ENCODE measurements at regions not wholly inside any gene's neighbourhood (a gene's known extent, or its start where the extent isn't known, plus 50 kb on each side); places are given as distances from the start of the nearest gene placed in this dataset.
A peak's percentile ranks its signal among the peaks of the same experiment; 100 is the strongest.
"Not testable (repeated sequence)": the region's sequence is repeated elsewhere in the genome, so short reads cannot be mapped to it uniquely, and the experiment has no call there.

GRCh38 chr17:31721291-31722025, 137.6 kb downstream of the COPRS start:
- DNase-seq (ENCODE audit: low read depth in 4 of 4, low spot score in 3 of 4): no peak

- not testable (repeated sequence) for DNase-seq (ENCODE audit: low read depth in 4 of 4, low spot score in 3 of 4)
These were observed 141.8 kb downstream of the COPRS start for GRCh38 chr17:31717251-31717650.

- no peak for DNase-seq (ENCODE audit: low read depth in 4 of 4, low spot score in 3 of 4)
These were observed 143.6 kb downstream of the COPRS start for GRCh38 chr17:31715446-31715845.

DNA sequence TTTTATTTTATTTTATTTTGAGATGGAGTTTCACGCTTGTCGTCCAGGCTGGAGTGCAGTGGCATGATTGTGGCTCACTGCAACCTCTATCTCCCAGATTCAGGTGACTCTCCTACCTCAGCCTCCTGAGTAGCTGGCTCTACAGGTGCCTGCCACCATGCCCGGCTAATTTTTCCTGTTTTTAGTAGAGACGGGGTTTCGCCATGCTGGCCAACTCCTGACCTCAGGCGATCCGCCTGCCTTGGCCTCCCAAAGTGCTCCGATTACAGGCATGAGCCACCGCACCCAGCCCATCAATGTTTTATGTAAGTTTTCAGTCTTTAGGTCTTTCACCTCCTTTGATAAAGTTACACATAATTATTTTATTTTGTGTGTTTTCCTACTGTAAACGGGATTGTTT, 154.6 kb downstream of the COPRS start:
- DNase-seq (ENCODE audit: low read depth in 4 of 4, low spot score in 3 of 4): no peak

- DNase-seq (ENCODE audit: low read depth in 4 of 4, low spot score in 3 of 4): no peak
These were observed 157.0 kb downstream of the COPRS start for GRCh38 chr17:31702041-31702440.

DNA sequence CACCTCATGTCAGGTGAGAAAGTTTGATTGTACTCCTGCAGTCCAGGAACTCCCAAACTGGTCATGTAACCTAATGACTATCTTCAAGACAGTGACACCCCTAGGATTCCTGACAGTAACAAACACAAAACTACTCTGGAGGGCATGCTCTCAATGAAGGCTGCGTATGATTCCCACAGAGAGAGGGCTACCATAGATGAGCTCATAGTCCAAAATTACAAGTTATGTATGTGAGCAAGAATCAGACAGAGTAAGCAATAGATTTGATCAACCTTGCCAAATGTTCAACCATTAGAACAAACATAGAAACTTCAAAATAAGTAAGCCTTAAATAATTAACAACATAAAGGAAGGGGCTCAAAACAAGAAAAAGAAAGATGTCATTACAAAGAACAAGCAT, 158.1 kb downstream of the COPRS start:
- DNase-seq (ENCODE audit: low read depth in 4 of 4, low spot score in 3 of 4): no peak

DNA sequence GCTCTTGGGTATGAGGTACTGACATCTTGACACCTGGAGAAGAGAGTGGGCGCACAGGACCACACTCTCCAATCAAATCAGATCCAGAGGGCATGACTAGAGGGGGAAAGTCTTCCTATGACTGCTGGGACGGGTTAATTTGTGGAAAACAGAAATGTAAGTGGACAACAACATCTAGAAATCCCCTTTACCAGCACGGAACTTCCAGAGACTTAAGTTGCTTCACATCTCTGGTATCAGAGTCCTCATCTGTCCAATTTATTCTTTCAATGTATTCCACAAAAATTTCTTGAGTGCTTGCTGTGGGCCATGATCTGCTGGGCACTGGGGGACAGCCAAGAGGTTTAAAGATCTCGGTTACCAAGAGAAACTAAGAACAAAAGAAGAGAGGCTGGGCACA, 159.2 kb downstream of the COPRS start:
- DNase-seq (ENCODE audit: low read depth in 4 of 4, low spot score in 3 of 4): no peak

DNA sequence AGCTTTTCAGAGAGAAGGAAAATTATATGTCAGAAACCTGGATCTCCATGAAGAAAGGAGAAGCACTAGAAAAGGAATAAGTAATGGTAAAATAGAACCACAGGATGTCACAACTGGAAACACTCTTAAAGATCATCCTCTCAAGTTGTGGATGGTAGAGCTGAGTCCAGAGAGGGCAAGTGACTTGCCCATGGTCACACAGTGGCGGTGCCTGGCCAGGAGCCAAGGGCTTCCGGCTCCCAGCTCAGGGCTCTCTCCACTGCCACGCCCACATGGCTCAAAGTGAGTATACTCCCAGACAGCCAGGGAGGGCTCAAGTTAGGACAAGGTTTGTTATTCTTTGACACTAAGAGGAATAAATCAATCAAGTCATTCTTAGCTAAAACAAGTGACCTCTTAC, 159.8 kb downstream of the COPRS start:
- DNase-seq (ENCODE audit: low read depth in 4 of 4, low spot score in 3 of 4): no peak

DNA sequence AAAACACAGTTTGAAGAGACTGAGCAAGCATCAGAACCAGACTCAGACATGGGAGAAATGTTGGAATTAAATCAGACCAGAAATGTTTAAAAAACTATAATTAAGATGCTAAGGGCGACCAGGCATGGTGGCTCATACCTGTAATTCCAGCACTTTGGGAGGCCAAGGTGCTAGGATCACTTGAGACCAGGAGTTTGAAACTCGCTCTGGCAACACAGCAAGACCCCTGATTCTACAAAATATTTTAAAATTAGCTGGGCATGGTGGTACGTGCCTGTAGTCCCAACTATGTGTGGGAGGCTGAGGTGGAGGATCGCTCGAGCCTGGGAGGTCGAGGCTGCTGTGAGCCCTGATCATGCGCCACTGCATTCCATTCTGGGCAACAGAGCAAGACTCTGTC, 160.3 kb downstream of the COPRS start:
- DNase-seq (ENCODE audit: low read depth in 4 of 4, low spot score in 3 of 4): no peak

DNA sequence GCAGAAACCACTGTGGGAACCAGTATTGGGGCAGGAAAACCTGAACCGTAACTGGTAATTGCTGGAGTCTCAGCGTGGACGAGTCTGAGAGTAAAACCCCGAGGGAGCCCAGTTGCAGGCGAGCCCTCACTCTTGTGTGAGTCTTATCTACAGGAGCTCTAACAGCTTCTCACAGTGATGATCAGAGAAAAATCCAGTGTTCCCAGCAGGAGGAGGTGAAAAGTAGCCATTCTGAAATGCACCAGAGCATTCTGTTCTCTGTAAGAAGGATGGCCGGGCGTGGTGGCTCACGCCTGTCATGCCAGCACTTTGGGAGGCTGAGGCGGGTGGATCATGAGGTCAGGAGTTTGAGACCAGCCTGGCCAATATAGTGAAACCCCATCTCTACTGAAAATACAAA, 161.2 kb downstream of the COPRS start:
- DNase-seq (ENCODE audit: low read depth in 4 of 4, low spot score in 3 of 4): no peak

GRCh38 chr17:31696703-31697325, 162.2 kb downstream of the COPRS start:
- DNase-seq (ENCODE audit: low read depth in 4 of 4, low spot score in 3 of 4): no peak

- DNase-seq (ENCODE audit: low read depth in 4 of 4, low spot score in 3 of 4): peak; percentile 25 to 38 (median 27)
These were observed 162.9 kb downstream of the COPRS start for GRCh38 chr17:31696184-31696602.

DNA sequence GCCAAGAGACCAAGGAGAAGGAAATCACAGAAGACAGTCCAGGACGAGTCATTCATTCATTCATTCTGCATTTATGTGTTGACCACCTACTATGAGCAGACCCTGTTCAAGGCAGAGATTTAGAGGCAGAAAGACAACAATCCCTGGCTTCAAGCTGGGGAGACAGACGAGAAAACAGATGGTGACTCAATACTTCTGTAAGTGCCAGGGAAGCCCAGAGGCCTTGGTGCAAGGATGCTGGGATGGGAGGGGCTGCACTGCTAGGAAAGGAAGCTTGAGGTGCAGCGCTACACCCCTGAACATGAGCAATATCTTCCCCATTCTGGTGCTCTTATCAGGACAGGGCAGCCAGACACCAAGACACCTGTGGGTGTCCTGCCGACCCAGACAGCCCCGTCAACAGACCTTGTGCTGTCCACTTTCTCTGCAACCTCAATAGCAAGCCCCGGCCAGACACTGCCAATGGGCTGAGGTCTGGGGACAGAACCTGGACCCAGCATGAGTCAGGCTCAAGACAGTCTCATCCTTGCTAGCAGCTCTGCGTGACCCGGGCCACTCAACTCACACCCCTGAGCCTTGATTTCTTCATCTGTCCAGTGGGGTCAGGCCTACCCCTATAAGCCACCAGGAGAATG, 163.5 kb downstream of the COPRS start:
- DNase-seq (ENCODE audit: low read depth in 4 of 4, low spot score in 3 of 4): no peak

DNA sequence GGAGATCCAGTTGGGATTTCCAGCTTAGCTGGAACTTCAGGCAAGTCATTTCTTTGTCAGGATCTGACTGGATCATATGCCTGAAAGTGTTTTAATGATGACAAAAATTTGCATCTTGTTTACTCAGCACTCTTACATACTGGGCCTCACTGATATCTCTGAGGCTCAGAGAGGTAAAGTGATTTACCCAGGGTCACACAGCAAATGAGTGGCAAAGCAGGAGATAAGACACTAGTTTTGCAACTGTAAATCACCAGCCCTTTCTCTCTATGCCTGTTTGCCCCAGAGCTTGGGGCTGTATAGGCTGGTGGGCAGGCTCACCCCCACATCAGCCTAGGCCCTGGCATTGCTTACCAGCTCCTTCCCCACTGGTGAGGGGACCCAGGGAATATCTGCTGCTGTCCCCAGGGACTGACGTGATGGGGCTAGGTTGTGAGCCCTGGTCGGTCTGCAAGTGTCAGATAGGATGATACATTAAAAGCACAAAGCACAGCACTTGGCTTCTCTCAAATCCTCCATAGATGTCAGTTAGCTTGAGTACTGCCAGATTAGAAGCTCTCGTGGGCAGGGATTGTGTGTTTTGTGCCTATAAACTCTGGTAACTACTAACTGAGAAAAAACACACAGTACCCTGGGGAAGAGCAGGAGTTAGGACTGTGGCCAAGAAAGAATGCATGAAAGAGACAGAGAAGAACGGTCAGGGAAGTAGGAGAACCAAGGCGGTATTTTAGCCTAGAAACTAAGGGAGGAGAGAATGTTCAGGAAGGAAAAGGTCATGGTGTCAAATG, 165.4 kb downstream of the COPRS start:
- no peak for DNase-seq (ENCODE audit: low read depth in 4 of 4, low spot score in 3 of 4)

DNA sequence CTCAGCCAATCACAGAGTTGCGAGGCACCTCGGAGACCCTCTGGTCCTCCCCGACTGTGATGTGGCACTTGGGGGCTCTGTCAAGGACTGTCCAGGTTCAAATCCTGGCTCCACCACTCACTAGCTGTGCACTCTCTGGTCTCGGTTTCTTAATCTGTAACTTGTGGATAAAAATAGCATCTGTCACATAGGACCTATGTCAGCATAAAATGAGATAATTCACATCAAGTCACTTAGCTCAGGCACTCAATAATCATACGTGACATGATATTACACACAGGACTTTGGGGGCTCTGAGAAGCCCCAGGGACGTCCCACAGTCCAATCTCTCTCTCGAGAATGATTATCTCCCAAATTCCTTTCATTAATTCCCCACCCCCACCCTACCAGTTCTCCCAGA, 166.4 kb downstream of the COPRS start:
- DNase-seq (ENCODE audit: low read depth in 4 of 4, low spot score in 3 of 4): no peak

GRCh38 chr17:31692027-31692426, 167.0 kb downstream of the COPRS start:
- DNase-seq (ENCODE audit: low read depth in 4 of 4, low spot score in 3 of 4): no peak

DNA sequence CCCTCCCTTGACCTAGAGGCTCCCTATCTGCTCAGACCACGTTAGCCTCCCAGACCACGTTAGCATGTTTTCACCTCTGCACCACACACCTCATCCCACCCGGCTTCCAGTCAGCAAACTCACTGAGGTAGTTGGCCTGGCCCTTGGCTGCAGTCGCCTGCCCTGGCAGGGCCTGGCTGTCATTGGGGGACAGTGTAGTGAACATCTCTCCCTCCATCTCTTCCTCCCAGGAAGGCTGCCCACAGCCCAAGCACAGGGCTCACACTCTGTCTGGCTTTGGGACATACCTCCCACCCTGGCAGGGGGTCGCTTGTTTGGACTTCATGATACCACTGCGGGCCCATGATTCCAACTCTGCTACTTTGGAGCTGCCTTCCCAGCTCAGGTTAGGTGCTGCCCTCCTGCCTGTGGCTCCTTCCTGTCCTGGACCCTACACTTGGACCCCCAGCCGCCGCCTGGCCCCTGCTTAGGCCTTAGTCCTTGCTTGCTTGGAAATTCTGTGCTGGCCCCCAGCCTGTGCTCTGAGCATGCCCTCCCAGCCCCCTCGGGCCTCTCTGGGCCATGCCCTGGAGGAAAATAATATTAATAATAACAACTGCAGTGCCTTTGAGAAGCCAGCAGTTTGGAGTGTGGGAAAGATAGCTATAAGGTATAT, 167.7 kb downstream of the COPRS start:
- DNase-seq (ENCODE audit: low read depth in 4 of 4, low spot score in 3 of 4): no peak

- no peak for DNase-seq (ENCODE audit: low read depth in 4 of 4, low spot score in 3 of 4)
These were observed 168.9 kb downstream of the COPRS start for GRCh38 chr17:31690151-31690551.

GRCh38 chr17:31688701-31689100, 170.3 kb downstream of the COPRS start:
- no peak for DNase-seq (ENCODE audit: low read depth in 4 of 4, low spot score in 3 of 4)

DNA sequence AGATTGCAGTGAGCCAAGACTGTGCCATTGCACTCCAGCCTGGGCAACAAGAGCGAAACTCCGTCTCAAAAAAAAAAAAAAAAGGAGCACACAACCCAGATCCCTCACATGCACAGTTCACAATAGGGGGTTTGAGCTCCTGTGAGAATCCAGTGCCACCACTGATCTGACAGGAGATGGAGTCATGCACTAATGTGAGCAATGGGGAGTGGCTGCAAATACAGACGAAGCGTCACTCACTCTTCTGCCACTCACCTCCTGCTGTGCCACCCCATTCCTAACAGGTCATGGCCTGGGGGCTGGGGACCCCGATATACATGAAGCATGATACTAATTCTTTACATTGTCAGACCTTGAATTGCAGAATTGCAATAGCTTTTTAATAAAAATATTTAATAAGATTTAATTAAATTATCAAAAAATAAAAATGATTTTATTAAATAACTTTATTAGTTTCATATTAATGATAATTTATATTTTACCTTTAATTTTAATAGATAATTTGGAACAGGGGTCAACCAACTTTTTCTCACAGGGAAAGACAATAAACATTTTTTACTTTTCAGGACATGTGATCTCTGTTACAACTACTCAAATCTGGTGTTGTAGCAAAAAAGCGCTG, 171.4 kb downstream of the COPRS start:
- no peak for DNase-seq (ENCODE audit: low read depth in 4 of 4, low spot score in 3 of 4)
